ENCODE measurements at regions not wholly inside any gene's neighbourhood (a gene's known extent, or its start where the extent isn't known, plus 50 kb on each side); places are given as distances from the start of the nearest gene placed in this dataset.
"Not testable (repeated sequence)": the region's sequence is repeated elsewhere in the genome, so short reads cannot be mapped to it uniquely, and the experiment has no call there.

DNA sequence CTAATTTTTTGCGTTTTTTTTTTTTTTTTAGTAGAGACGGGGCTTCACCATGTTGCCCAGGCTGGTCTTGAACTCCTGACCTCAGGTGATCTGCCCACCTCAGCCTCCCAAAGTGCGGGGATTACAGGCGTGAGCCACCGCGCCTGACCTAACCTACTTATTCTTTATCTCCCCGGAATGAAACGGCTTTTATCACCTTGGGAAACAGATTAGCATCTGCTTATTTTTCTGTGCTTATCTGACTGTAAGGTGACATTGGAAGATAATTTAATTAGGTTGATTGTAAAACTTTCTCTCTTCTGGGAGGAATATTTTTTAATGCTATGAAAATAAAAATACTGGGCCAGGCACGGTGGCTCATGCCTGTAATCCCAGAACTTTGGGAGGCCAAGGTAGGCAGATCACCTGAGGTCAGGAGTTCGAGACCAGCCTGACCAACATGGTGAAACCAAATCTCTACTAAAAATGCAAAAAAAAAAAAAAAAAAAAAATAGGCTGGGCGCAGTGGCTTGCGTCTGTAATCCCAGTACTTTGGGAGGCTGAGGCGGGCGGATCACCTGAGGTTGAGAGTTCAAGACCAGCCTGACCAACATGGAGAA, 70.2 kb upstream of the METTL9 start:
- TF ChIP-seq, protein P1, sequence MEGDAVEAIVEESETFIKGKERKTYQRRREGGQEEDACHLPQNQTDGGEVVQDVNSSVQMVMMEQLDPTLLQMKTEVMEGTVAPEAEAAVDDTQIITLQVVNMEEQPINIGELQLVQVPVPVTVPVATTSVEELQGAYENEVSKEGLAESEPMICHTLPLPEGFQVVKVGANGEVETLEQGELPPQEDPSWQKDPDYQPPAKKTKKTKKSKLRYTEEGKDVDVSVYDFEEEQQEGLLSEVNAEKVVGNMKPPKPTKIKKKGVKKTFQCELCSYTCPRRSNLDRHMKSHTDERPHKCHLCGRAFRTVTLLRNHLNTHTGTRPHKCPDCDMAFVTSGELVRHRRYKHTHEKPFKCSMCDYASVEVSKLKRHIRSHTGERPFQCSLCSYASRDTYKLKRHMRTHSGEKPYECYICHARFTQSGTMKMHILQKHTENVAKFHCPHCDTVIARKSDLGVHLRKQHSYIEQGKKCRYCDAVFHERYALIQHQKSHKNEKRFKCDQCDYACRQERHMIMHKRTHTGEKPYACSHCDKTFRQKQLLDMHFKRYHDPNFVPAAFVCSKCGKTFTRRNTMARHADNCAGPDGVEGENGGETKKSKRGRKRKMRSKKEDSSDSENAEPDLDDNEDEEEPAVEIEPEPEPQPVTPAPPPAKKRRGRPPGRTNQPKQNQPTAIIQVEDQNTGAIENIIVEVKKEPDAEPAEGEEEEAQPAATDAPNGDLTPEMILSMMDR (IDR thresholded peaks at IDR 0.05), result not testable (repeated sequence)
- TF ChIP-seq ZFX (IDR thresholded peaks at IDR 0.05; ENCODE audit: borderline replicate concordance), result not testable (repeated sequence)
